Naive B cell (primary cell): ENCODE measurements at regions not wholly inside any gene's neighbourhood (a gene's known extent, or its start where the extent isn't known, plus 50 kb on each side); places are given as distances from the start of the nearest gene placed in this dataset.
"Not testable (repeated sequence)": the region's sequence is repeated elsewhere in the genome, so short reads cannot be mapped to it uniquely, and the experiment has no call there.

Source experiments
- ATAC-seq, 2 donors: fragments of 150-1000 bp; cut with Tn5 transposase; 2 replicates each; pipeline ENCODE4 v1.10.0; 2021; ENCODE audit warnings: low read depth in 2 of 2, mild to moderate bottlenecking in 2 of 2, moderate library complexity in 2 of 2
- DNase-seq: peaks from one replicate; pipeline ENCODE4 v3.0.0; 2022
- H3K27ac Mint-ChIP-seq, 6 donors: one replicate each; pipeline ENCODE4 v1.8.0; 2020 to 2022; ENCODE audit warnings: mild to moderate bottlenecking in 6 of 6, mixed read lengths in 6 of 6, moderate library complexity in 5 of 6, inconsistent platforms in 2 of 6
- H3K27me3 Mint-ChIP-seq, 3 donors: one replicate each; pipeline ENCODE4 v1.8.0; 2021 to 2022; ENCODE audit warnings: mixed read lengths in 3 of 3, mild to moderate bottlenecking in 1 of 3
- H3K36me3 Mint-ChIP-seq, 2 donors: one replicate each; pipeline ENCODE4 v1.8.0; 2020 to 2022; ENCODE audit warnings: mixed read lengths in 2 of 2, inconsistent platforms in 1 of 2, mild to moderate bottlenecking in 1 of 2
- H3K4me1 Mint-ChIP-seq, 3 donors: one replicate each; pipeline ENCODE4 v1.8.0; 2020 to 2022; ENCODE audit warnings: mixed read lengths in 3 of 3, inconsistent platforms in 1 of 3, mild to moderate bottlenecking in 1 of 3, moderate library complexity in 1 of 3
- H3K4me3 Mint-ChIP-seq, 8 donors: one replicate each; pipeline ENCODE4 v1.8.0; 2020 to 2022; ENCODE audit warnings: mild to moderate bottlenecking in 8 of 8, mixed read lengths in 8 of 8, moderate library complexity in 8 of 8, inconsistent platforms in 2 of 8
- H3K9me3 Mint-ChIP-seq, 7 donors: one replicate each; pipeline ENCODE4 v1.8.0; 2020 to 2022; ENCODE audit warnings: mixed read lengths in 7 of 7, mild to moderate bottlenecking in 5 of 7, inconsistent platforms in 2 of 7, moderate library complexity in 1 of 7

DNA sequence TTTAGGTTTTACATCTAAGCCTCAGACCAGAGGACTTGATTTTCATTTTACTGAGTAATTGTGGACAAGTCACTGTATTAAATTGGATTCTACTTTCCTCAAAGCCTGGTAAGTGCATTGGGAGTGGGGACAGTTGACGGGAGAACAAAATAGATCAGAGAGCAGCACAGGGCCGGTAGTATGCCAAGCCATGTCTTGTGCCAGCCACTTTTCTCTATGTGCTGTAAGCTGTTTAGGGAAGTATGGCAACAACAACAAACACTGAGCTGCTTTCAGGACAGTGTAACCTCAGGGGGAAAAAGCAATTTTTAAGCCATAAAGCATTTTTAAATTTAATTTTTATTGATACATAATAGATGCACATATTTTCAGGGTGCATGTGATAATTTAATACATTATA is 365.9 kb upstream of the IGFBP3 start:
- Mint-ChIP-seq H3K9me3 (peaks cover 0 to 9% (median 0%) of the 10 kb centered on the region in 7 donors), H3K4me1 (no peaks in the 10 kb centered on the region), H3K27me3 (peaks cover 0 to 4% (median 0%) of the 10 kb centered on the region in 3 donors), H3K4me3 (no peak overlapping the region), H3K27ac (no peak overlapping the region), H3K36me3 (no peaks in the 10 kb centered on the region)
- no peak for ATAC-seq
- DNase-seq: no peak

DNA sequence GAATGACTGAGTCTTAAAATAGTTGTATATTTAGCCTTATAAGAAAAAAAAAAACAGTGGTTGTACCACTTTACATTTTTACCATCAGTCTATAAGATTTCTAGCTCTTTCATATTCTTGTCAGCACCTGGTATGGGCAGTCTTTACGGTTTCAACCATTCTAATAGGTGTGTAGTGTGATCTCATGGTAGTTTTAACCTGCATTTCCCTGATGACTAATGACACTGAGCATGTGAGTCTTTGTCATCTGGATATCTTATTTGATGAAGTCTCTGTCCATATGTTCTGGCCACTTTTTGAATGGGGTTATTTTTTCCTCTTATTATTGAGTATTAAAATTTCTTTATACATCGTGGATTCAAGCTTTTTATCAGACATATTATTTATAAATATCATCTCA is 365.3 kb upstream of the IGFBP3 start:
- Mint-ChIP-seq H3K27ac (no peak overlapping the region), H3K4me1 (no peaks in the 10 kb centered on the region), H3K36me3 (no peaks in the 10 kb centered on the region), H3K27me3 (peaks cover 0 to under 1% (median 0%) of the 10 kb centered on the region in 3 donors), H3K4me3 (no peak overlapping the region), H3K9me3 (peaks cover 0 to 9% (median 0%) of the 10 kb centered on the region in 7 donors)
- DNase-seq (no peak), ATAC-seq (no peak)

DNA sequence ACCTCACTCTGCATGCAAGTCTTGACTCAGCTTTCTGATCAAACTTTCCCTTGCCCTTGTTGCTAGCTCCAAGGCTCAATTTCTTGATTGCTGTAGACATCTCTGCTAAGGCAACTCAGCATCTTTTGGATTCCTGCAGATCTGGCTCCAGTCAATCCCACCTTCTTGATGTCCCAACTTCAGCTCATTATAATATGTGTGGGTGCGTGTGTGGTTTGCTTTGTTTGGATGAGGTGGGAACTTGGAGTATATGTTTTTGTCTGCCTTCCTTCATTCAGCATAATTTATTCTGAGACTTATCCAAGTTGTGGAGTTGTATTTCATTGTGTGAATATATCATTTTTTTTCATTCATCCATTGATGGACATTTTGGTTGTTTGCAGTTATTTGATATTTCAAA is 364.8 kb upstream of the IGFBP3 start:
- ATAC-seq (no peak), DNase-seq (no peak)
- Mint-ChIP-seq H3K27ac (no peak overlapping the region), H3K9me3 (peaks cover 0 to 9% (median 0%) of the 10 kb centered on the region in 7 donors), H3K4me3 (no peak overlapping the region), H3K36me3 (no peaks in the 10 kb centered on the region), H3K4me1 (no peaks in the 10 kb centered on the region), H3K27me3 (no peaks in the 10 kb centered on the region)

DNA sequence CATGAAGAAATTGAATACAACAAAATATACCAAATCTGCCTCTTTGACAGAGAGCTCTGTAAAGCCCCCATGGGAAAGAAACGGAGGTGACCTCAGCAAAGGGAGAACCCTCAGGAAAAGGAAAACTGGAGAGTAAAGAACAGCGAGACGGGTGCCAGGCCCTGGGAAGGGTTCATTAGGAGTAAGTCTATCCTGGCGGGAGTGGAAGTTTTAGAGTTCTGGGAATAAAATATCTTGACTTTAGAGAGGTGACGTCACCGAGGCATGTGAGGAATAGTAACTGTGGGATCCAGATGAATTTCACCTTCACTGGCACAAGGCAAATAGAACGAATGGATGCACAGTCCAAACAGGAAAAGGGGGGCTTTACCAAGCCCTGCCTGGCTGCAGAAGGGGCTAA is 362.8 kb upstream of the IGFBP3 start:
- DNase-seq (no peak), ATAC-seq (no peak)
- Mint-ChIP-seq H3K4me1 (no peaks in the 10 kb centered on the region), H3K27me3 (no peaks in the 10 kb centered on the region), H3K36me3 (no peaks in the 10 kb centered on the region), H3K9me3 (peaks cover 0 to 9% (median 0%) of the 10 kb centered on the region in 7 donors), H3K4me3 (no peak overlapping the region), H3K27ac (no peak overlapping the region)

DNA sequence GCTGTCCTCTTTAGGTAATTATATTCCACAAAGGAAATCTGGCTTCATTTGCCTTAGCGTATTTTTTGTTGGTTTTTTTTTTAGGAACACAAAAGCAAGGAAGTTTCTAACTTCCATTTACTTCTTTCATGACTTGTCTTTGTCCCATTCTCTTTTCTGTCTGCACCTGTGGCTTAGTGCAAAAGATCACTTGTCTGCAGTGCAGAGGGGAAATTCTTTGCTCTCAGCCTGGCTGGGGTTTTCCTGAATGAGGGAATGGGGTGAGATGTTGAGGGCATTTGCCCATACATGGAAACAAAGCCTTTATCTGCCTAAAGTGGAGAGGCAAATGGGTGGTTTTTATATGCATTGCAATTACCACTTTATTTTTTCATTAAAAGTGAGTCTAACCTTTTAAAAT is 361.1 kb upstream of the IGFBP3 start:
- no peak for DNase-seq
- H3K4me3 Mint-ChIP-seq: no peak overlapping the region
- no peaks in the 10 kb centered on the region for H3K36me3 Mint-ChIP-seq
- no peak for ATAC-seq
- peaks cover 0 to 11% (median 6%) of the 10 kb centered on the region in 7 donors for H3K9me3 Mint-ChIP-seq
- no peak overlapping the region for H3K27ac Mint-ChIP-seq
- no peaks in the 10 kb centered on the region for H3K27me3 Mint-ChIP-seq
- no peaks in the 10 kb centered on the region for H3K4me1 Mint-ChIP-seq

DNA sequence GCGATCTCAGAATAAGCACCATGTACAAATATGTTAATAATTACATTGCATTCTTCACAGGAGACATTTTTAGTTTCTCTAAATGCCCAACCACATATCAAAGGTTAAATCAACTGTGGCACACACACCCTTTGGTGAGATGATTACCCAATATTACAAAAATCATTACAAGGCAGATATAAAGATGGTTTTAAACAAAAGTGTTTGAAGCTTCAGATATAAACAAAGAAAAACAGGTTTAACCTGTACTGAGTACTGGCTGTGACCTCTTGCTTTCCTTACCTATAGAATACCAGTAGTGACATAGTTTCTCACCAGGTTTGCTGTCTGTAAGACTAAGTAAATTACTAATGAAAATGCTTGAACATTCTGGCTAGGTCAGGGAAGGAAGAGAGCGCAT is 360.0 kb upstream of the IGFBP3 start:
- Mint-ChIP-seq H3K27ac (no peak overlapping the region), H3K27me3 (no peaks in the 10 kb centered on the region), H3K4me1 (no peaks in the 10 kb centered on the region), H3K4me3 (no peak overlapping the region), H3K9me3 (peaks cover 0 to 11% (median 7%) of the 10 kb centered on the region in 7 donors), H3K36me3 (no peaks in the 10 kb centered on the region)
- ATAC-seq (no peak), DNase-seq (no peak)

DNA sequence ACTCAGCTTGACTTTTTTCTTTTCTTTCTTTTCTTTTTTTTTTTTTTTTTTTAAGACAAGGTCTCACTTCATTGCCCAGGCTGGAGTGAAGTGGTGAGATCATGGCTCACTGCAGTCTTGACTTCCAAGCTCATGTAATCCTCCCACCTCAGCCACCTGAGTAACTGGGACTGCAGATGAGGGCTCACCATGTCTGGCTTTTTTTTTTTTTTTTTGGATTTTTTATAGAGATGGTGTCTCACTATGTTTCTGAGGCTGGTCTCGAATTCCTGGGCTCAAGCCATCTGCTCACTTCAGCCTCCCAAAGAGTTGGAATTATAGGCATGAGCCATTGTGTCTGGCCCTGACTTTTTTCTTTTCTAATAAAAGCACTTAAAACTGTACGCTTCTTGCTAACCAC is 358.2 kb upstream of the IGFBP3 start:
- no peaks in the 10 kb centered on the region for H3K27me3 Mint-ChIP-seq
- ATAC-seq: no peak
- H3K4me3 Mint-ChIP-seq: no peak overlapping the region
- H3K27ac Mint-ChIP-seq: no peak overlapping the region
- no peaks in the 10 kb centered on the region for H3K36me3 Mint-ChIP-seq
- no peak for DNase-seq
- H3K4me1 Mint-ChIP-seq: no peaks in the 10 kb centered on the region
- H3K9me3 Mint-ChIP-seq: peaks cover 0 to 11% (median 4%) of the 10 kb centered on the region in 7 donors

DNA sequence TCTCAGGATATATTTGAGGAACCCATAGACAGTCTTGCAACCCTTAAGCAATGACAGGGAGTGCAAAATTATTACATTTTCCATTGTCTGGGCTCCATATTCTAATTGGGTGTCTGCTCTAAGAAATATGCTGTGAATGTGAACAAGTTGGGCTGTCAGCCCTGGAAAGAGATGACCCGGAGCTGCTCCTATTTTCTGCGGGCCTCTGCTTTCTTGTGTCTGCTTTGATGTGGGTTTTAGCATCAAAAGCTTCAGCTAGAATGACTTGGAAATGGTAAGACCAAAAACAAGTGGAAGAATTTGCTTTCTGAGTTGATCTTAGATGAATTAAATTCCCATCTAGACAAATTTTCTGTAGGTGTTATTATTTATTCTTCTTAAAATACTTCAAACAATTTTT is 343.6 kb upstream of the IGFBP3 start:
- no peak for ATAC-seq
- no peaks in the 10 kb centered on the region for H3K27me3 Mint-ChIP-seq
- no peak overlapping the region for H3K4me3 Mint-ChIP-seq
- H3K27ac Mint-ChIP-seq: no peak overlapping the region
- no peaks in the 10 kb centered on the region for H3K36me3 Mint-ChIP-seq
- DNase-seq: no peak
- no peaks in the 10 kb centered on the region for H3K4me1 Mint-ChIP-seq
- peaks cover 6 to 42% (median 21%) of the 10 kb centered on the region in 7 donors for H3K9me3 Mint-ChIP-seq

DNA sequence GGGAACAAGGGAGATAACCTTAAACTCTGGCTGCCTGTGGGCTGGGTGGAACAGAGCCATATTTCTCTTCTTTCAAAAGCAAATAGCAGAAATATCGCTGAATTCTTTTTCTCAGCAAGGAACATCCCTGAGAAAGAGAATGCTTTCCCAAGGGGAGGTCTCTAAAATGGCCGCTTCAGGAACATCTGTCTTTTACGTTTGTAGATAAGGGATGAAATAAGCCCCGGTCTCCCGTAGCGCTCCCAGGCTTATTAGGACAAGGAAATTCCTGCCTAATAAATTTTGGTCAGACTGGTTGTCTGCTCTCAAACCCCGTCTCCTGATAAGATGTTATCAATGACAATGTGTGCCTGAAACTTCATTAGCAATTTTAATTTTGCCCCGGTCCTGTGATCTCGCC is 340.6 kb upstream of the IGFBP3 start:
- ATAC-seq, H3K4me3 Mint-ChIP-seq: not testable (repeated sequence)
- peaks cover 6 to 54% (median 22%) of the 10 kb centered on the region in 7 donors for H3K9me3 Mint-ChIP-seq

DNA sequence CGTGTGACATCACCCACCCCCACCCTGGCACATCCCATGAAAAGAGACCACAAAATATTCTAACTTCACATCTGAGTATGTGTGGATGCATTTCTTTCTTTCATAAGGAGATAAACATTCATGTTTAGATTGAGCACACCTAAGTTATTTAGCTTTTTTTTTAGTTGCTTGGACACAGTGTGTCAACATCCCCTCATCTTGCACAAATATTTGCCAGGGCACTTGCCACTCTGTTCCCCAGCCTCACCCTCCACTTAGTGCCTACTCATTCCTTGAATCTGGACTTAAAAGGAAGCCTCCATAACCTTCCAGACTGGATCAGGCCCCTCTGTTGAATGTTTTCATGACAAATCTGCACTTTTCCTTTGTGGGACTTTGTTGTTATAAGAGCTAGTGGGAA is 338.9 kb upstream of the IGFBP3 start:
- Mint-ChIP-seq H3K4me3 (no peak overlapping the region), H3K27me3 (no peaks in the 10 kb centered on the region), H3K4me1 (no peaks in the 10 kb centered on the region), H3K36me3 (no peaks in the 10 kb centered on the region), H3K9me3 (peaks cover 6 to 59% (median 22%) of the 10 kb centered on the region in 7 donors), H3K27ac (no peak overlapping the region)
- no peak for ATAC-seq
- no peak for DNase-seq

More for the DNA sequence above, 340.6 kb upstream of the IGFBP3 start:
- not testable (repeated sequence) for H3K27me3 Mint-ChIP-seq, DNase-seq, H3K4me1 Mint-ChIP-seq, H3K36me3 Mint-ChIP-seq, H3K27ac Mint-ChIP-seq

DNA sequence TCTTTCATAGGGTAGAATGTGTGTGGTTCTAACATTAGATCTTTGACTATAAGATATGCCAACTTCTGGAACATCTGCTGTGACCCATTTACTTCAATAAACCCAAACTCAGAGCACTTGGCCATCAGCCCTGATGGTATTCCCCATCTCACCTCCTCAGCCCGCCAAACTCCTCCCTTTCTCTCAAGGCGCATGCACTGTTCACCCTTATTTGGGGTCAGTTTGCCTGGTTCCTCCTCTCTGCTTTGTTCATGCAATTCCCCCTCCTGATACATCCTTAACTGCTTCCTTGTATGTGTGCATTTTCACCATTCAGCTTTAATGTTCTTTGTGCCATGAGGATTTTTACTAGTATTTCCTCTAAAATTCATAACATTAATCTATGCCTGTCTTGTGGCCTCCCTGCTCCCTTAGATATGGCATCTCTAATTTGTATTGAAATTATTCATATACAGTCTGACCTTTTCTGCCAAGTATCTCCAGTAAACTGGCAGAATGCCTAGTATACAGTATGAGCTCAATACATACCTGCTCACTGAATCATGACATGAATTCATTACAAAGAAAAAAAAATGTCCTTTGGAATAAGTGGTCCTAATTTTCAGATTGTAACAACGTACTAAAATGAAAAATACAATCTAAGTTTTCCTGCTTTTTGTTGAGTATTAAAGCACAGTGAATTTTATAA is 336.8 kb upstream of the IGFBP3 start:
- Mint-ChIP-seq H3K4me3 (no peak overlapping the region), H3K27ac (peak overlapping the region in 2 of 6 donors; percentile 46 to 68), H3K4me1 (no peaks in the 10 kb centered on the region), H3K9me3 (peaks cover 6 to 59% (median 21%) of the 10 kb centered on the region in 7 donors), H3K27me3 (no peaks in the 10 kb centered on the region), H3K36me3 (no peaks in the 10 kb centered on the region)
- ATAC-seq: no peak
- no peak for DNase-seq

DNA sequence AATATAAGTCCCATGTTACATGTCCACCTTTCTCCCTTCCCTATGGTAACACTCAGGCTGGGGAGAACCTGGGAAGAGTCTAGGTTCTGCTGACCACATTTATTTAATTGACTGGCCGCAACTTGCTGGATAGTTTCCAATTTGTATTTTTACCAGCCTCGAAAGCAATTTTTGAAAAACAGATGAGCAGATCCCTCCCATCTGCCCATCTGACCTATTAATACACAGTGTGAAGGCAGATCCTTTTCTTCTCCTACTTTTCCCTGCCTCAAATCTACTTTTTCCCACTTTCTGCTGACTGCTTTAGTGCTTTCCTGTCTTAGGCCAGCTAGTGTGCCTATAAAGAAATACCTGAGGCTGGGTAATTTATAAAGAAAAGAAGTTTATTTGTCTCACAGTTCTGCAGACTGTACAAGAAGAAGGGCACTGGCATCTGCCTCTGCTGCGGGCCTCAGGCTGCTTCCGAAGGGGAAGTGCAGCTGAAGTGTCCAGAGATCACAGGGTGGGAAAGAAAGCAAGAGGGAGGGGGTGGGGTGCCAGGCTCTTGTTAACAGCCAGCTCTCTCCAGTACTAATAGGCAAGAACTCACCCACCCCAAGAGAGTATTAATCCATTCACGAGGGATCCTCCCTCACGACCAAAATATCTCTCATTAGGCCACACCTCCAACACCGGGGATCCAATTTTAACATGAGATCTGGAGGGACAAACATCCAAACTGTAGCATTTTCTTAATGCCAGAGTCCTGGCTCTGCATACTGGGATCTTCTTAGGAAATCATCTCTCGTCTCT is 336.0 kb upstream of the IGFBP3 start:
- Mint-ChIP-seq H3K27ac (peak overlapping the region in 1 of 6 donors; percentile 61), H3K4me3 (no peak overlapping the region), H3K9me3 (peaks cover 6 to 51% (median 23%) of the 10 kb centered on the region in 7 donors), H3K4me1 (no peaks in the 10 kb centered on the region), H3K36me3 (no peaks in the 10 kb centered on the region), H3K27me3 (no peaks in the 10 kb centered on the region)
- ATAC-seq: no peak
- no peak for DNase-seq

DNA sequence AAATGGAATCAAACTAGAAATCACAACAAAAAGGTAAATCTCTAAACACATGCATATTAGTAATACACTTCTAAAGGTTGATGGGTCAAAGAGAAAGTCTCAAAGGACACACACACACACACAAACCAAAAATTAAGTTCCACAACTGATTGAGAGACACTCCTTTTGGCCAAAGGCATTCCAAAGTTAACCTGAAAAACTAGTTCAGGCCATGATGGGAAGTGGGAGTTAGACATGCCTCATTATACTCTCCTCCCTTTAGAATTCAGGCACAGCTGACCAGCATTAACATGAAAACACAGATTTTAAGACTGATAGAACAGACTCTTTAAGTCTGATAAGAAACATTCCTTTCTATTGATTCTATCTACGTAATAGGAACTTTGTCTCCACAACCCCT is 332.4 kb upstream of the IGFBP3 start:
- ATAC-seq (no peak), DNase-seq (no peak)
- Mint-ChIP-seq H3K36me3 (no peaks in the 10 kb centered on the region), H3K9me3 (peaks cover 0 to 17% (median 5%) of the 10 kb centered on the region in 7 donors), H3K27ac (no peak overlapping the region), H3K27me3 (peaks cover 0 to 6% (median 0%) of the 10 kb centered on the region in 3 donors), H3K4me3 (no peak overlapping the region), H3K4me1 (no peaks in the 10 kb centered on the region)

DNA sequence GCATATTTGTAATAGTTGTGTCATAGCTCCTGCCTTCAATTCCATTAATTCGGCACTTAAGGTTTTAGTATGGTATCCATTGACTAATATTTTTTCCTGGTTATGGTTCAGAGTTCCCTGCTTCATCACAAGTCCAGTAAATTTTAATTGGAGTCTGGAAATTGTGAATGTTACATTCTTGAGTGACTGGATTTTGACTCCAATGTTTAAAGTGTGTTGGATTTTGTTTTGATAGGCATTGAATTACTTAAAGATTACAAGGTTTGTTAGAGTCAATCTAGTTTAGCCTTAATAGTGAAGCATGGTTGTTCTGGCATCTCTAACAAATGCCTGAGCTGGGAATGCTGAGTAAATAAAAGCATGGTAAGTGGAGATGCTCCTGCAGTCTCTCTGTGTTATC is 326.6 kb upstream of the IGFBP3 start:
- Mint-ChIP-seq H3K4me1 (no peaks in the 10 kb centered on the region), H3K27me3 (peaks cover 0 to 6% (median 0%) of the 10 kb centered on the region in 3 donors), H3K9me3 (peaks cover 0 to 7% (median 3%) of the 10 kb centered on the region in 7 donors), H3K27ac (no peak overlapping the region), H3K4me3 (no peak overlapping the region), H3K36me3 (no peaks in the 10 kb centered on the region)
- DNase-seq (no peak), ATAC-seq (no peak)
